RCC 7860 (cell line): ENCODE measurements at regions not wholly inside any gene's neighbourhood (a gene's known extent, or its start where the extent isn't known, plus 50 kb on each side); places are given as distances from the start of the nearest gene placed in this dataset.
"Not testable (repeated sequence)": the region's sequence is repeated elsewhere in the genome, so short reads cannot be mapped to it uniquely, and the experiment has no call there.

Experiments
- DNase-seq: peaks from one replicate; pipeline ENCODE4 v3.0.0-alpha.2; 2015; ENCODE audit warnings: low spot score
- FAIRE-seq: peaks from 2 replicates; lab custom pipeline; 2012; peaks lifted over from hg19 to GRCh38; lab: Jason Lieb, UNC

- no peak for FAIRE-seq
Measured at GRCh38 chr7:120028636-120029035, 244.3 kb upstream of the KCND2 start.

DNA sequence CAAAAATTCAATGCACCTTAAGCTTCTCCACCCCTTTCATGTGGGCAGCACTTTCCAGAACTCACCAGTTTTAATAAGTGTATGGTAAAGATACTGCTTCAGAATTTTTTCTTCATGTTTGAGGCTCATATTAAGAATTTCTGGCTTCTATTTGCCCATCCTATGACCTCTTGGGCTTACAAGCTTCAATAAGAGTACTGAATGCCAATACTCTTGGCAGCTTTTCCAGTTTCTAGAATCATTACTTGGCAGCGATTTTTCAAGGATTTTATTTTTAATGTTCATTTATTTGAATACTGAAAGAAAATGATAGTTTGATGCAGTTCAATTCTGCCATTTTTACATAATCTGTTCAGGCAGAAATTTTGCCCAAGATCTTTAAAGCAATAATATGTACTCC is 242.1 kb upstream of the KCND2 start:
- FAIRE-seq (no peak), DNase-seq (no peak)

More at GRCh38 chr7:120028636-120029035, 244.3 kb upstream of the KCND2 start:
- DNase-seq, result no peak

DNA sequence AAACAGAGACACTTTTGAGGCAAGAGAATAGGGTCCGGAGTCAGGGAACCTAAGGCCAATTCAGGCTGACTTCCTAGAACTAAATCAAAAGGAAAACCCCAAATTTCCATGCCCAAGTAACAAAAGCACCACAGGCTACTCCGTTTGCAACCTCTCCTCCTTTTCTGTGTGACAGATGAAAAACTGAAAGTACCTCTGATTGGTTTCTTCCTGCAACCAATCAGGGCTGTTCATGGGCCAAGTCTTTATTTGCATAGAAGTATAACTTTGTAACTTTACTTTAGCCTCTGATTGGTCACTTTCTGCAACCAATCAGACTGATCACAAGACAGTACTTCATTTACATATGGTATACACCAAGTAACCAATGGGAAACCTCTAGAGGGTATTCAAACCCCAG is 239.9 kb upstream of the KCND2 start:
- FAIRE-seq (no peak), DNase-seq (no peak)

GRCh38 chr7:120039138-120039537 is 233.8 kb upstream of the KCND2 start:
- no peak for FAIRE-seq
- DNase-seq, result no peak

DNA sequence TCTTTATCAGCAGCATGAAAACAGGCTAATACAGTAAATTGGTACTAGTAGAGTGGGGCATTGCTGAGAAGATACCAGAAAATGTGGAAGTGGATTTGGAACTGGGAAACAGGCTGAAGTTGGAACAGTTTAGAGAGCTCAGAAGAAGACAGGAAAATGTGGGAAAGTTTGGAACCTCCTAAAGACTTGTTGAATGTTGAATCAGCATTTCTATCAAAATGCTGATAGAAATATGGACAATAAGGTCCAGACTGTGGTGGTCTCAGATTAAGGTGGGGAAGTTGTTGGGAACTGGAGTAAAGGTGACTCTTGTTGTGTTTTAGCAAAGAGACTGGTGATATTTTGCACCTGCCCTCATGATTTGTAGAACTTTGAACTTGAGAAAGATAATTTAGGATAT is 231.2 kb upstream of the KCND2 start:
- no peak for FAIRE-seq
- DNase-seq, result no peak

DNA sequence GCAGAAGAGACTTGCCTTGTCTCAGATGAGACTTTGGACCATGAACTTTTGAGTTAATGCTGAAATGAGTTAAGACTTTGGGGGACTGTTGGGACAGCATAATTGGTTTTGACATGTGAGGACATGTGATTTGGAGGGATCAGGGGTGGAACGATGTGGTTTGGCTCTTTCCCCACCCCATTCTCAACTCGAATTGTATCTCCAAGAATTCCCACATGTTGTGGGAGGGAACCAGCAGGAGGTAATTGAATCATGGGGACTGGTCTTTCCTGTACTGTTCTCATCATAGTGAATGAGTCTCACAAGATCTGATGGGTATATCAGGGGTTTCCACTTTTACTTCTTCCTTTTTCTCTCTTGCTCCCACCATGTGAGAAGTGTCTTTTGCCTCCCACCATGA is 229.7 kb upstream of the KCND2 start:
- FAIRE-seq (no peak), DNase-seq (no peak)

GRCh38 chr7:120052884-120053382 is 220.0 kb upstream of the KCND2 start:
- DNase-seq, result peak; percentile 50
- FAIRE-seq, result peak; percentile 86

- DNase-seq, result no peak
- no peak for FAIRE-seq
Measured at GRCh38 chr7:120053390-120053961, 219.5 kb upstream of the KCND2 start.

DNA sequence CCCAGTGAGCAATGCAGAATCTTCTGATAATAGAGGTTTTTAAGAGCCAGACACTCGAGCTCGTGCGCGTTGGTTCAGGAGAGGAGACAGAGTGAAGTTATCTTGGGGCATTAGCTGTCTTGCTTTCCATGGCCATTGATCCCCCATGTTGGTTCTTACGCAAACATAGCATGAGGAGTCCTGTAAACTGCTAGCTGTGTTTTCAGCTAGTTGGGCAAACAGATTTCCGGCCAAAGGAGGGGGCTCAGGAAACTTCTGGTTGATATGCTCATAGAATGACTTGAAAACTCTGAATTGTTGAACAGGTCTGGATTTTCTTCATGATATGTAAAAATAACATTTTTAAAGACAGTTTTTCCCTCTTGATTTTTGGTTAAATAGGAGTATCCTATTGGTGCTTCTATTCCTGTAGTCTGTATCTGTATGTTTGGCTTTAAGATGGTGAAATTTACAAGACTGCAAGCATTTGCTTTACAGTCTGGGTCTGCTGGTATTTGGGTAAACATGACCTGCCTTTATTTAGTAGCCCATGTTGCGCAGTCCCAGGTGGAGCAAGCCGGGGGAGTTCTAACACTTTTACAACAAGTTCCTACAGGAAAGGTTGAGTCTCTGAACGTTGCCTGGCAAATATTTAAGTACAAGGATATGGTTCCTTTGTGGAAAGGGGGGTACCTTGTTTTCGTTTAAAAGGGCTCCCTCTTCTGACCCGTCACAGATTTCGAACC is 218.4 kb upstream of the KCND2 start:
- no peak for DNase-seq
- no peak for FAIRE-seq

- peak; percentile 79 for DNase-seq
Measured at GRCh38 chr7:120055300-120055699, 217.7 kb upstream of the KCND2 start.

DNA sequence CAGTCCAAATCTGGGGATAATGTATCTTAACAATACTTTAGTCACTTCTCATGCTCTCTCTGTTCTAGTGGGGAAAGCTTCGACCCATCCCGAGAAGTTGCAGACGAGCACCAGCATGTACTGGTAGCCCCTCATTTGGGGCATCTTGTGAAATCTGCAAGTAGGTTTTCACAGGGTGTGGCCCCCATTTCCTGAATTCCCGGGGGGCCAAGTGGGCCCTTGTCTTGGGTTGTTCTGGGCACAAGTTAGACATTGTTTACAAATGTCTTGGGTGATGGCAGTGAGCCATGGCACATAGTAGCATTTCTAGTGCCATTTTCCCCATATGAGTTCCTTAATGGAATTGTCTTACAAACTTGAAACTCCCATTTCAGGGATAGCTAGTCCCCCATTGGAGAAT is 216.7 kb upstream of the KCND2 start:
- no peak for FAIRE-seq

More at GRCh38 chr7:120055300-120055699, 217.7 kb upstream of the KCND2 start:
- FAIRE-seq, result peak; percentile 63

GRCh38 chr7:120059641-120060040 is 213.3 kb upstream of the KCND2 start:
- no peak for DNase-seq

More for the DNA sequence above, 216.7 kb upstream of the KCND2 start:
- DNase-seq, result no peak

DNA sequence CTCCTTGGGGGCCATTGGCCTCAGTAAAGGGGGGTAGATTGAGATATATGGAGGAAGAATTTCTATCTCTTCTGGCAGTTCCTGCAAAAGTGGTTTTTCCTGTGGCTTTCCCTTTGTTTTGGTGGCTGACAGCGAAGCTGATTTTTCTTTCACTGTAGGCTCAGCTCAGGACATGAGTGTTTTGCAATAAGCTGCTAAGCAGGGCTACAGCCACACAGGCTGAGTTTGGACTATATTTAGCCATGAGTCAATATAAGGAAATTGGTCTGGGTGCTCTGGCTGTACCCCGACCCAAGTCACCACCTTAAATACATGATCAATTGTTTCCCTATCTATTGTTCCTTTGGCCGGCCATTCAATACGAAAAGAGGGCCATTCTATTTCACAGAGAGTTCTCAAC is 212.7 kb upstream of the KCND2 start:
- FAIRE-seq, result no peak
- DNase-seq, result no peak

More at GRCh38 chr7:120059641-120060040, 213.3 kb upstream of the KCND2 start:
- FAIRE-seq, result no peak

DNA sequence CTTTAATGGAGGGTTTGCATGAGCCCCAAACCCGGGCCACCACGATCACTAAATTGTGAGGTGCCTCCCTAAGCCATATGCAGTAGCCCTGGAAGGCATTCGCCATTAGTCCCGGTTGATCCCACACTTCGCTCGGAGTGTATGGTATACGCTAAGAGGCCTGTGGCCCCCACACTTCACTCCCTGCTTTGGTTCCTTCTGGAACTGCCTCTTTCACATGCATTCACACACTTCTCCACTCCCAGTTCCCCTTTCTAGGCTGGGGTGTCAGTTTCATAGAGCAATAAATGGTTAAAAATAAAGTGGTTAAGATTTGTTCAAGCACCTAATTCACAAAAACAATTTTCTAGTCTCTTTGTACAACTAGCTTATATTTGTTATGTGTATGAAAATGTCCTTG is 212.1 kb upstream of the KCND2 start:
- no peak for DNase-seq
- no peak for FAIRE-seq

DNA sequence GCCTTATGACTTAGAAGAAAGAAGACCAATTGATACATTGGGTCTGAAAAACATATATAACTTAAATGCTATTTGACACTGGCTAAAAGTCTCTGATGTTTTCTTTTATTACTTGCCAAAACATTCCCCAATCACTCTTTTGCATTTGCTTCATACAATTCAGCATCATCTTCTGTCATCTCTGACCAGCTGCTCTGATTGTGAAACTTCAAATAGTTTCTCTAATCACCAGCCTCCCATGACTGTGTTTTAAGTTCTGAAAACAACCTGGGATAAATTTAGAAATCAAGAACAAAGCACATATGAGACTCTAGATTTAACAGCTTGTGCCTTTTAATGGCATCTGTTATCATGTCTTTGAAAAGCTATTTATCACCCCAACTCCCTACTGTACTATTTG is 208.4 kb upstream of the KCND2 start:
- FAIRE-seq, result no peak
- DNase-seq, result no peak

- not testable (repeated sequence) for FAIRE-seq
Measured at GRCh38 chr7:120066898-120067297, 206.1 kb upstream of the KCND2 start.

GRCh38 chr7:120070201-120070600 is 202.8 kb upstream of the KCND2 start:
- DNase-seq (no peak), FAIRE-seq (no peak)

More at GRCh38 chr7:120066898-120067297, 206.1 kb upstream of the KCND2 start:
- DNase-seq, result not testable (repeated sequence)

DNA sequence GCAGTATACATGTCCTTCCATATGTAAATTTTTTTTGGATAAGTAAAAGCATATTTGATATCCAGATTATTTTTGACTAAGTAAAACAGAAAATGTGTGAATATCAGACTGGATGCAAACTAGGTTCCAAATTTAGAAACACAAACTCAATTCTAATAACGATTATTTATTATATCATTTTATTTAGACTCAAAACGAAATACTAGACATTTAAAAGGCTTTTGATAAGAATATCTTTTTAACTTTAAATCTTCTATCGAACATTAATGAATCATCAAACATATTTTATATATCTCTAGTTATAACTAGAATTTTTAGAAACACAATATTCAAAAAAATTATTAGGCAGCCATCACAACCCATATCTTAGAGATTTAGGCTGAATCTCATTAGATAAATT is 195.2 kb upstream of the KCND2 start:
- DNase-seq, result no peak
- peak; percentile 51 for FAIRE-seq

GRCh38 chr7:120079022-120079421 is 194.0 kb upstream of the KCND2 start:
- no peak for FAIRE-seq
- DNase-seq, result no peak

- DNase-seq (no peak), FAIRE-seq (no peak)
Measured at GRCh38 chr7:120079704-120080103, 193.3 kb upstream of the KCND2 start.

- DNase-seq, FAIRE-seq: not testable (repeated sequence)
Measured at GRCh38 chr7:120086468-120086867, 186.5 kb upstream of the KCND2 start.

GRCh38 chr7:120089968-120090367 is 183.0 kb upstream of the KCND2 start:
- FAIRE-seq, result no peak

More at GRCh38 chr7:120089968-120090367, 183.0 kb upstream of the KCND2 start:
- DNase-seq, result peak; percentile 16
